Lung (tissue), 11 donors: ENCODE measurements at regions not wholly inside any gene's neighbourhood (a gene's known extent, or its start where the extent isn't known, plus 50 kb on each side); places are given as distances from the start of the nearest gene placed in this dataset.

Experiments used
- ATAC-seq: fragments of 200-7000 bp; cut with Tn5 transposase; one replicate; pipeline ENCODE4 v1.9.1; 2020; ENCODE audit warnings: moderate number of reproducible peaks; ENCODE audit not compliant: insufficient read depth, low FRiP score
- DNase-seq, 3 donors: peaks; one replicate each; pipeline ENCODE4 v3.0.0-alpha.2; 2013 to 2017
- H3K27ac ChIP-seq, 2 donors: one replicate each; pipeline ENCODE4 v1.5.1; 2013; ENCODE audit warnings: mild to moderate bottlenecking in 2 of 2, moderate library complexity in 2 of 2, control low read depth in 1 of 2, inconsistent platforms in 1 of 2, low read depth in 1 of 2, low read length in 1 of 2
- H3K27me3 ChIP-seq, 3 donors: one replicate each; pipeline ENCODE4 v1.5.1; 2013; ENCODE audit warnings: low read length in 2 of 3; ENCODE audit not compliant: control insufficient read depth in 3 of 3, insufficient read depth in 3 of 3
- H3K36me3 ChIP-seq, 4 donors: one replicate each; pipeline ENCODE4 v1.5.1; 2013; ENCODE audit warnings: low read length in 4 of 4, mild to moderate bottlenecking in 1 of 4, moderate library complexity in 1 of 4; ENCODE audit not compliant: control insufficient read depth in 4 of 4, insufficient read depth in 4 of 4
- H3K4me1 ChIP-seq, 5 donors: one replicate each; pipeline ENCODE4 v1.5.1; 2013; ENCODE audit warnings: low read length in 5 of 5, mild to moderate bottlenecking in 2 of 5, moderate library complexity in 1 of 5; ENCODE audit not compliant: control insufficient read depth in 5 of 5, insufficient read depth in 5 of 5
- H3K4me3 ChIP-seq: one replicate; pipeline ENCODE4 v1.5.1; 2013; ENCODE audit warnings: mild to moderate bottlenecking, control low read depth, moderate library complexity
- H3K9ac ChIP-seq, 2 donors: one replicate each; pipeline ENCODE4 v1.5.1; 2013; ENCODE audit warnings: low read length in 2 of 2, control low read depth in 1 of 2; ENCODE audit not compliant: insufficient read depth in 1 of 2
- H3K9me3 ChIP-seq, 4 donors: one replicate each; pipeline ENCODE4 v1.5.1; 2013; ENCODE audit warnings: low read length in 3 of 4, mild to moderate bottlenecking in 1 of 4, moderate library complexity in 1 of 4; ENCODE audit not compliant: control insufficient read depth in 4 of 4, insufficient read depth in 3 of 4
- CTCF ChIP-seq: IDR thresholded peaks from 2 replicates; pipeline ENCODE4 v1.5.1; 2012; ENCODE audit warnings: mild to moderate bottlenecking; ENCODE audit errors: control extremely low read depth, extremely low read depth
- WGBS, 2 donors: extraction: QIAGEN DNeasy Blood & Tissue Kit; methylation state at CpG; one replicate each; pipeline ENCODE4 v1.1.7; 2013; 5-methylcytosine and 5-hydroxymethylcytosine counted together
- donor health status: control.
- donor health status: control.
- donor health status: Bipolar disorder and iron deficiency.
- donor health status: healthy.
- donor health status: DM: yes; HTN: yes; CAD: no.

- Histone ChIP-seq H3K9ac (no peak overlapping the region), H3K4me1 (peaks cover 0 to 7% (median 0%) of the 10 kb centered on the region in 5 donors), H3K27me3 (no peaks in the 10 kb centered on the region), H3K9me3 (no peaks in the 10 kb centered on the region), H3K27ac (no peak overlapping the region), H3K36me3 (no peaks in the 10 kb centered on the region), H3K4me3 (no peak overlapping the region)
- ATAC-seq (no peak), DNase-seq (no peak)
- WGBS, 2 donors: 34 to 44% methylated on average over 1 of the region's 1 CpG
- no peak for TF ChIP-seq CTCF
Observed at GRCh38 chr3:146948186-146948585, 343.0 kb upstream of the PLSCR5 start.

- Histone ChIP-seq H3K4me3 (no peak overlapping the region), H3K27me3 (no peaks in the 10 kb centered on the region), H3K9ac (no peak overlapping the region), H3K4me1 (no peaks in the 10 kb centered on the region), H3K27ac (no peak overlapping the region), H3K36me3 (no peaks in the 10 kb centered on the region), H3K9me3 (no peaks in the 10 kb centered on the region)
- ATAC-seq (no peak), DNase-seq (no peak)
- no peak for TF ChIP-seq CTCF
- WGBS, 2 donors: 58 to 75% methylated on average over 1 of the region's 1 CpG
Observed at GRCh38 chr3:146929696-146930095, 324.6 kb upstream of the PLSCR5 start.

- Histone ChIP-seq H3K4me3 (no peak overlapping the region), H3K4me1 (no peaks in the 10 kb centered on the region), H3K36me3 (no peaks in the 10 kb centered on the region), H3K9me3 (no peaks in the 10 kb centered on the region), H3K27me3 (no peaks in the 10 kb centered on the region), H3K9ac (no peak overlapping the region), H3K27ac (no peak overlapping the region)
- ATAC-seq: no peak
- no peak for DNase-seq
- 77 to 78% methylated on average over 7 of the region's 7 CpGs for WGBS, 2 donors
- no peak for TF ChIP-seq CTCF
Observed at GRCh38 chr3:146928421-146929059, 323.4 kb upstream of the PLSCR5 start.

- Histone ChIP-seq H3K27ac (no peak overlapping the region), H3K36me3 (no peaks in the 10 kb centered on the region), H3K9me3 (peaks cover 0 to 2% (median 0%) of the 10 kb centered on the region in 4 donors), H3K27me3 (no peaks in the 10 kb centered on the region), H3K9ac (no peak overlapping the region), H3K4me1 (no peaks in the 10 kb centered on the region), H3K4me3 (no peak overlapping the region)
- WGBS, 2 donors: 89 to 90% methylated on average over 8 of the region's 8 CpGs
- ATAC-seq (no peak), DNase-seq (no peak)
- no peak for TF ChIP-seq CTCF
Observed at GRCh38 chr3:146921693-146922092, 316.5 kb upstream of the PLSCR5 start.
